Renal pelvis (tissue), 1 donor: ENCODE measurements at regions not wholly inside any gene's neighbourhood (a gene's known extent, or its start where the extent isn't known, plus 50 kb on each side); places are given as distances from the start of the nearest gene placed in this dataset.
"Not testable (repeated sequence)": the region's sequence is repeated elsewhere in the genome, so short reads cannot be mapped to it uniquely, and the experiment has no call there.

Experiments used
- DNase-seq: peaks from one replicate; pipeline ENCODE4 v3.0.0-alpha.2; 2013

- DNase-seq: no peak
These were observed 533.9 kb upstream of the LRFN5 start for GRCh38 chr14:41072776-41073175.

DNA sequence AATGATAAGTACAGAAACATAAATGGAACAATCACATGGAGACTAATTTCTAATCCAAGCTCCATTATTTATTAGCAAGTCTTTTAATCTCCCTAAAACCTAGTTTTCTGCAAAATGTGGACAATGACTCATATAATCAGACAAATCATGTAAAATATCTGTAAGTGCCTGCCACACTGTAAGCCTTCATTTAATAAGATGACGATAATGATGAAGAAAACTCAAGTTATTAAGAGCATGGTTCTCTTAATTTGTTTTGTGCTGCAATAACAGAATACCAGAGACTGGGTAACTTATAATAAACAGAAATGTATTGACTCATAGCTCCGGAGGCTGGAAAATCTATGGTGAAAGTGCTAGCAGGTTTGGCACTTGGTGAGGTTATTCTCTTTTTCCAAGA lies 535.3 kb upstream of the LRFN5 start:
- DNase-seq: no peak

GRCh38 chr14:41062826-41063225 lies 543.9 kb upstream of the LRFN5 start:
- no peak for DNase-seq

GRCh38 chr14:41055589-41055988 lies 551.1 kb upstream of the LRFN5 start:
- no peak for DNase-seq

DNA sequence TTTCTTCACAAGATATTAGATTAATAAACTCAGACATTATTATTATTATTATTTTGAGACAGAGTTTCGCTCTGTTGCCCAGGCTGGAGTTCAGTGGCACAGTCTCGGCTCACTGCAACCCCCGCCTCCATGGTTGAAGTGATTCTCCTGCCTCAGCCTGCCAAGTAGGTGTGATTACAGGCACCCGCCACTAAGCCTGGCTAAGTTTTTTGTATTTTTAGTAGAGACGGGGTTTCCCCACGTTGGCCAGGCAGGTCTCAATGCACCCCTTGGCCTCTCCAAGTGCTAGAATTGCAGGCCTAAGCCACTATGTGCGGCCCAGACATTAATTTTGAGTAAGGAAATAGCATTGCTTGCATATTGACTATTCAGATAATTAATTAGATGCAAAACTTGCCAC lies 554.9 kb upstream of the LRFN5 start:
- DNase-seq: no peak

GRCh38 chr14:41047763-41048162 lies 558.9 kb upstream of the LRFN5 start:
- DNase-seq: no peak

GRCh38 chr14:41037388-41037787 lies 569.3 kb upstream of the LRFN5 start:
- no peak for DNase-seq

GRCh38 chr14:41034969-41035368 lies 571.7 kb upstream of the LRFN5 start:
- no peak for DNase-seq

GRCh38 chr14:41022932-41023331 lies 583.7 kb upstream of the LRFN5 start:
- no peak for DNase-seq

GRCh38 chr14:41016213-41016612 lies 590.5 kb upstream of the LRFN5 start:
- DNase-seq: no peak

- DNase-seq: no peak
These were observed 606.3 kb upstream of the LRFN5 start for GRCh38 chr14:41000350-41000749.

- DNase-seq: no peak
These were observed 617.4 kb upstream of the LRFN5 start for GRCh38 chr14:40989260-40989659.

DNA sequence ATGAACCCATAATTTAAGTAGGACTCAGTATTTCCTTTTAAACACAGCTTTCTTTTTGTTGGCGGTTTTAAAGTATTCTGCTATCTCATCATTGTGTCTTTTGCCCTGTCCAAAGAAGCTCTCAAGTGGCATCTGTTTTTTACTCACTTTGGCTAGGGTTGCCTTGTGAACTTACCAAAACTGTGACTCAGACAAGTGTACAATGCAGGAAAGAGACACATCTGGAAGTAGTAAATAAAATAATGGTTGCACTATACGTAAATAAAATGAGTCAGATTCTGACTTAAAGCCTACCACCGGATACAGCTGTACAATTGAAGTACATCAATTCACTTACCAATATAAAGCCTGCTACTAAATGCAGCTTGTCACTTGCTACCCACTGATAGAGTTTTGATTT lies 619.2 kb upstream of the LRFN5 start:
- no peak for DNase-seq

GRCh38 chr14:40986655-40987054 lies 620.0 kb upstream of the LRFN5 start:
- DNase-seq: no peak

GRCh38 chr14:40985584-40985983 lies 621.1 kb upstream of the LRFN5 start:
- DNase-seq: no peak

DNA sequence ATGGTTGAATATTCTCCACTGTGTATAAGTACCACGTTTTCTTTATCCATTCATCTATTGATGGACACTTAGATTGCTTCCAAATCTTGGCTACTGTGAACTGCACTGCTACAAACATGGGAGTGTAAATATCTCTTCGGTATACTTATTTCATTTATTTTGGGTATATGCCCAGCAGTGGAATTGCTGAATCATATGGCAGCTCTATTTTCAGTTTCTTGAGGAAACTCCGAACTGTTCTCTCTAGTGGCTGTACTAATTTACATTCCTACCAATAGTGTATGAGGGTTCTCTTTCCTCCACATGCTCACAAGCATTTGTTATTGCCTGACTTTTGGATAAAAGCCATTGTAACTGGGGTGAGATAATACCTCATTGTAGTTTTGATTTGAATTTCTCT lies 623.1 kb upstream of the LRFN5 start:
- no peak for DNase-seq

- no peak for DNase-seq
These were observed 625.4 kb upstream of the LRFN5 start for GRCh38 chr14:40981247-40981646.

- not testable (repeated sequence) for DNase-seq
These were observed 646.4 kb upstream of the LRFN5 start for GRCh38 chr14:40960257-40960656.

GRCh38 chr14:40955131-40955505 lies 651.6 kb upstream of the LRFN5 start:
- DNase-seq: no peak

GRCh38 chr14:40954448-40955130 lies 652.1 kb upstream of the LRFN5 start:
- not testable (repeated sequence) for DNase-seq

DNA sequence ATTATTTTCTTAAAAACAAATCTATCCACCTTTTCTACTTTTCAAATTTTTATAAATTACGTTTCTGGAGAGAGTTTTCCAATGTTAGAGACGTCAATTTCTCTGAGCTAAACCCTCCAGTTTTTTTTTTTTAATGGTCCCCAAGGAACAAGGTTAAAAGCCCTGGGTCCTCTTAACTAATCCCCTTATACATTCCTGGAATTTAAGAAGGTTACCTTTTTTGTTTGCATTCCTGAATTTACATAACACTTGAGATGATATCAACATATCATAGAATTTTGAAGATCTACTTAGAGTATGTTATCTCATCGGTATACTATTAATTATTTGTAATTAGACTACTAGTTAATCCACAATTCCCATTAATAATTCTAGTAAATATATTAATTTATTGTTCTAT lies 662.2 kb upstream of the LRFN5 start:
- no peak for DNase-seq

DNA sequence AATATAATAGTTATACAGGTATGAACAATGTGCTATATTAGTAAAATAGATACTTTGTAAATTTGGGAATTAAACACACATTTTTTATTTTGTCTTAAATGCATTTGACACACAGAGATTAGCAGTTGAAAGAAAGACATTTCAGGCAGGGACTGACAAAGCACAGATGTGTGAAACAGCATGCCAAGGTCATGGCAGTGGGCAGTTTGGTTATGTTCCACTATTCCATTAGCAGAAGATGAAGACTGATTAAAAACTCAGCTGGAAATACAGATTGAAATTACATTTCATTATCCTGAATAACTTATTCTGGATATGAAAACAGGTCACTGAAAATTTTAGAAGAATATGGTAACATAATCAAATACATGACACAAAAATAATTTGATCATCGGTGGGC lies 669.8 kb upstream of the LRFN5 start:
- DNase-seq: no peak

DNA sequence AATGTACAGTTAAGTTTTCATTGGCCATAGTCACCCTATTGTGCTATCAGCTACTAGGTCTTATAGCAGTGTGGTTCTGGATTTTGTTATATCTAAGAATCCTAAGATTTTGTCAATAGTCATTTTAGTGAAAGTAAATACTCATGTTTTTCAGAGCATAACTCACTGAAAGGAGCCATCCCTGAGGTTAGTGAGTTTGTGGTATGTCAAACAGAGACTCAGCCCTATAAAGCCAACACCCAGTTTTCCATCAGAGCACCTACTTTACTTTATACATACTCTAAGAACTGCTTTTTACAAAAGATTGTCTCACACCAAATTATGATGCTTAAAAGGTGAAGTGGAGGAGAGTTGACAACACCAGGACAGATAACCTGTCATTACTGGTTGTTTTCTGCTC lies 686.3 kb upstream of the LRFN5 start:
- DNase-seq: no peak

DNA sequence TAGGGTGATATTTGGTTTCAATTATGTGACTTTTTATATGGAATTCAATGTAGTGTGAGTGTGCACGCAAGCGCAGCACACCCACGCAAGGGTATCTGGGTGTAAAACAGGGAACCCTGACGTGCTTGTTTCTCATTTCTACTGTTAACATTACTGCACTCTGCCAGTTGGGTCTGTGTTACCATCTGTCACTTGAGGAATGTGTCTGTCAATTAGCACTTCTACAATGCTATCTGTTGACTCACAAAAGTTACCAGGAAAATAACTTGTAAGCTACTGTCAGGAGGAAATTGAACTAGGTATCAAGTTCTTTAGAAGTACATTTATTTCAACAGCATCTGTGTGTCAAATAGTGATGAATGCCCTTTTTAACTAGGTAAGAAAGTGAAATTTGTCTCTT lies 695.5 kb upstream of the LRFN5 start:
- DNase-seq: no peak

GRCh38 chr14:40909906-40910305 lies 696.8 kb upstream of the LRFN5 start:
- DNase-seq: no peak
